IPS DF 6.9 (cell line): ENCODE measurements at regions not wholly inside any gene's neighbourhood (a gene's known extent, or its start where the extent isn't known, plus 50 kb on each side); places are given as distances from the start of the nearest gene placed in this dataset.

Experiments used
- DNase-seq: peaks from one replicate; pipeline ENCODE4 v3.0.0-alpha.2; 2013; ENCODE audit warnings: low read depth, low spot score
- H3K27ac ChIP-seq: one replicate; pipeline ENCODE4 v1.5.1; 2013; ENCODE audit warnings: low read length, control low read depth
- H3K27me3 ChIP-seq: 2 replicates; pipeline ENCODE4 v1.6.1; 2013; ENCODE audit warnings: mild to moderate bottlenecking, low read length; ENCODE audit not compliant: control insufficient read depth, insufficient read depth
- H3K36me3 ChIP-seq: 2 replicates; pipeline ENCODE4 v1.6.1; 2013; ENCODE audit warnings: low read length; ENCODE audit not compliant: control insufficient read depth, insufficient read depth
- H3K4me1 ChIP-seq: 2 replicates; pipeline ENCODE4 v1.6.1; 2013; ENCODE audit warnings: low read length; ENCODE audit not compliant: control insufficient read depth, insufficient read depth
- H3K4me3 ChIP-seq: 2 replicates; pipeline ENCODE4 v1.5.1; 2013; ENCODE audit warnings: mild to moderate bottlenecking, low read length
- H3K9me3 ChIP-seq: 2 replicates; pipeline ENCODE4 v1.6.1; 2013; ENCODE audit warnings: low read length, inconsistent platforms; ENCODE audit not compliant: control insufficient read depth, insufficient read depth
- WGBS: extraction: QIAGEN DNeasy Blood & Tissue Kit; methylation state at CpG from one replicate; pipeline ENCODE4 v1.1.7; 2013; ENCODE audit warnings: mixed read lengths, missing lambda C conversion rate; ENCODE audit not compliant: insufficient read length, insufficient coverage; 5-methylcytosine and 5-hydroxymethylcytosine counted together

- DNase-seq, result no peak
- H3K4me1 ChIP-seq, result no peaks in the 10 kb centered on the region
Observed at GRCh38 chr1:38115226-38115625, 68.6 kb upstream of the POU3F1 start.

GRCh38 chr1:38114241-38115026, 67.8 kb upstream of the POU3F1 start:
- no peaks in the 10 kb centered on the region for H3K4me1 ChIP-seq
- no peaks in the 10 kb centered on the region for H3K9me3 ChIP-seq
- whole genome bisulfite sequencing, result no CpG with 5 or more reads among the region's 13 CpGs
- H3K36me3 ChIP-seq, result no peaks in the 10 kb centered on the region
- no peak for DNase-seq
- H3K27me3 ChIP-seq, result no peaks in the 10 kb centered on the region
- no peak overlapping the region for H3K27ac ChIP-seq
- no peak overlapping the region for H3K4me3 ChIP-seq

More at GRCh38 chr1:38115226-38115625, 68.6 kb upstream of the POU3F1 start:
- Histone ChIP-seq H3K27me3 (no peaks in the 10 kb centered on the region), H3K27ac (no peak overlapping the region), H3K36me3 (no peaks in the 10 kb centered on the region), H3K4me3 (no peak overlapping the region), H3K9me3 (no peaks in the 10 kb centered on the region)
- WGBS, result 100% methylated on average over 3 of the region's 15 CpGs

GRCh38 chr1:38113159-38113666, 66.6 kb upstream of the POU3F1 start:
- no CpG with 5 or more reads among the region's 14 CpGs for WGBS
- Histone ChIP-seq H3K4me1 (no peaks in the 10 kb centered on the region), H3K27me3 (no peaks in the 10 kb centered on the region), H3K27ac (no peak overlapping the region), H3K36me3 (no peaks in the 10 kb centered on the region), H3K9me3 (no peaks in the 10 kb centered on the region), H3K4me3 (no peak overlapping the region)
- no peak for DNase-seq

GRCh38 chr1:38111589-38111988, 65.0 kb upstream of the POU3F1 start:
- 100% methylated on average over 1 of the region's 8 CpGs for whole genome bisulfite sequencing

GRCh38 chr1:38105267-38105666, 58.7 kb upstream of the POU3F1 start:
- DNase-seq, result no peak
- WGBS, result no CpG with 5 or more reads among the region's 5 CpGs

More at GRCh38 chr1:38111589-38111988, 65.0 kb upstream of the POU3F1 start:
- H3K4me1 ChIP-seq, result no peaks in the 10 kb centered on the region
- H3K36me3 ChIP-seq, result no peaks in the 10 kb centered on the region
- no peaks in the 10 kb centered on the region for H3K27me3 ChIP-seq
- no peak overlapping the region for H3K27ac ChIP-seq
- no peak for DNase-seq
- H3K9me3 ChIP-seq, result no peaks in the 10 kb centered on the region
- no peak overlapping the region for H3K4me3 ChIP-seq

GRCh38 chr1:38102636-38103035, 56.0 kb upstream of the POU3F1 start:
- Histone ChIP-seq H3K36me3 (no peaks in the 10 kb centered on the region), H3K4me3 (no peak overlapping the region), H3K4me1 (no peaks in the 10 kb centered on the region), H3K27ac (no peak overlapping the region), H3K27me3 (no peaks in the 10 kb centered on the region), H3K9me3 (no peaks in the 10 kb centered on the region)
- WGBS, result no CpG with 5 or more reads among the region's 3 CpGs
- DNase-seq, result no peak

More at GRCh38 chr1:38105267-38105666, 58.7 kb upstream of the POU3F1 start:
- Histone ChIP-seq H3K9me3 (no peaks in the 10 kb centered on the region), H3K36me3 (no peaks in the 10 kb centered on the region), H3K27ac (no peak overlapping the region), H3K4me3 (no peak overlapping the region), H3K27me3 (no peaks in the 10 kb centered on the region), H3K4me1 (no peaks in the 10 kb centered on the region)

GRCh38 chr1:38101037-38101785, 54.6 kb upstream of the POU3F1 start:
- Histone ChIP-seq H3K4me1 (peaks cover 4% of the 10 kb centered on the region), H3K27me3 (no peaks in the 10 kb centered on the region), H3K4me3 (no peak overlapping the region), H3K36me3 (no peaks in the 10 kb centered on the region), H3K27ac (no peak overlapping the region), H3K9me3 (no peaks in the 10 kb centered on the region)
- DNase-seq, result no peak
- WGBS, result no CpG with 5 or more reads among the region's 8 CpGs

GRCh38 chr1:38098101-38098847, 51.7 kb upstream of the POU3F1 start:
- Histone ChIP-seq H3K27ac (no peak overlapping the region), H3K27me3 (no peaks in the 10 kb centered on the region), H3K36me3 (no peaks in the 10 kb centered on the region), H3K4me1 (peaks cover 6% of the 10 kb centered on the region), H3K4me3 (no peak overlapping the region), H3K9me3 (no peaks in the 10 kb centered on the region)
- no peak for DNase-seq
- 75% methylated on average over 2 of the region's 18 CpGs for WGBS

- Histone ChIP-seq H3K27me3 (no peaks in the 10 kb centered on the region), H3K9me3 (no peaks in the 10 kb centered on the region), H3K4me3 (no peak overlapping the region), H3K27ac (no peak overlapping the region), H3K36me3 (no peaks in the 10 kb centered on the region), H3K4me1 (peaks cover 6% of the 10 kb centered on the region)
- DNase-seq, result no peak
- WGBS, result no CpG with 5 or more reads among the region's 19 CpGs
Observed at GRCh38 chr1:38097284-38097898, 50.8 kb upstream of the POU3F1 start.
